A673 (cell line): ENCODE measurements at regions not wholly inside any gene's neighbourhood (a gene's known extent, or its start where the extent isn't known, plus 50 kb on each side); places are given as distances from the start of the nearest gene placed in this dataset.

Experiments
- CTCF ChIP-seq: fragments of 300-800, 200-600 bp; sonication (generic); conservative IDR thresholded peaks from 2 replicates; pipeline ENCODE4 v1.5.1; 2017; ENCODE audit warnings: low read depth, mild to moderate bottlenecking, antibody characterized with exemption, low read length, moderate library complexity, mixed read lengths
- EZH2 ChIP-seq: fragments of 200-600 bp; sonication (generic); IDR thresholded peaks from 2 replicates; pipeline ENCODE4 v1.6.1; 2017; ENCODE audit warnings: borderline replicate concordance, low read depth, mild to moderate bottlenecking, mixed read lengths, antibody characterized with exemption, low read length; ENCODE audit not compliant: poor library complexity, severe bottlenecking

GRCh38 chr1:229993060-229993459, 74.0 kb upstream of the GALNT2 start:
- TF ChIP-seq CTCF (no peak), EZH2 (no peak)
